GM23338 (cell line): ENCODE measurements at regions not wholly inside any gene's neighbourhood (a gene's known extent, or its start where the extent isn't known, plus 50 kb on each side); places are given as distances from the start of the nearest gene placed in this dataset.

ENCODE experiments used
- ATAC-seq: fragments of 200-7000 bp; cut with Tn5 transposase; 3 replicates; pipeline ENCODE4 v1.9.1; 2020
- DNase-seq: peaks from one replicate; pipeline ENCODE4 v3.0.0-alpha.2; 2015; ENCODE audit warnings: low spot score
- H2AFZ ChIP-seq: fragments of 200-600 bp; sonication (generic); 2 replicates; pipeline ENCODE4 v1.8.0; 2016; ENCODE audit warnings: antibody characterized with exemption, mild to moderate bottlenecking, moderate library complexity
- H3F3A ChIP-seq: fragments of 200-600 bp; sonication (generic); replicated peaks from 2 replicates; pipeline ENCODE4 v1.8.0; 2017; ENCODE audit warnings: antibody characterized with exemption, mixed run types, low read depth
- H3K27ac ChIP-seq: fragments of 200-600 bp; sonication (generic); 2 replicates; pipeline ENCODE4 v1.6.1; 2016; ENCODE audit warnings: low read depth
- H3K27me3 ChIP-seq: fragments of 200-600 bp; sonication (generic); 2 replicates; pipeline ENCODE4 v1.8.0; 2016; ENCODE audit warnings: mild to moderate bottlenecking, mixed run types, moderate library complexity; ENCODE audit not compliant: insufficient read depth
- H3K36me3 ChIP-seq: fragments of 200-600 bp; sonication (generic); 2 replicates; pipeline ENCODE4 v1.8.0; 2016; ENCODE audit warnings: mild to moderate bottlenecking; ENCODE audit not compliant: insufficient read depth
- H3K4me1 ChIP-seq: fragments of 200-600 bp; sonication (generic); 2 replicates; pipeline ENCODE4 v1.8.0; 2016; ENCODE audit warnings: mild to moderate bottlenecking, moderate library complexity; ENCODE audit not compliant: insufficient read depth
- H3K4me2 ChIP-seq: fragments of 200-600 bp; sonication (generic); 2 replicates; pipeline ENCODE4 v1.7.1; 2017; ENCODE audit warnings: mixed run types
- H3K4me3 ChIP-seq: fragments of 200-600 bp; sonication (generic); 2 replicates; pipeline ENCODE4 v1.6.1; 2016; ENCODE audit warnings: mixed run types
- H3K79me2 ChIP-seq: fragments of 200-600 bp; sonication (generic); replicated peaks from 2 replicates; pipeline ENCODE4 v1.8.0; 2017; ENCODE audit warnings: mild to moderate bottlenecking; ENCODE audit not compliant: insufficient read depth
- H3K9me2 ChIP-seq: fragments of 200-600 bp; sonication (generic); 2 replicates; pipeline ENCODE4 v1.8.0; 2017; ENCODE audit not compliant: insufficient read depth
- H4K20me1 ChIP-seq: fragments of 200-600 bp; sonication (generic); replicated peaks from 2 replicates; pipeline ENCODE4 v1.8.0; 2017; ENCODE audit warnings: mild to moderate bottlenecking; ENCODE audit not compliant: insufficient read depth
- H3K27ac Mint-ChIP-seq: 2 replicates; pipeline ENCODE4 v1.8.0; 2020; ENCODE audit warnings: inconsistent platforms, mild to moderate bottlenecking, moderate library complexity, mixed read lengths
- H3K27me3 Mint-ChIP-seq: 3 replicates; pipeline ENCODE4 v1.8.0; 2022; ENCODE audit warnings: low read depth, mild to moderate bottlenecking, moderate library complexity, mixed read lengths, inconsistent platforms; ENCODE audit not compliant: insufficient read depth, poor library complexity
- H3K36me3 Mint-ChIP-seq: 3 replicates; pipeline ENCODE4 v1.8.0; 2021; ENCODE audit warnings: low read depth, mild to moderate bottlenecking, inconsistent platforms, moderate library complexity, mixed read lengths
- H3K4me1 Mint-ChIP-seq: 3 replicates; pipeline ENCODE4 v1.8.0; 2020; ENCODE audit warnings: mild to moderate bottlenecking, inconsistent platforms, mixed read lengths
- H3K4me3 Mint-ChIP-seq: 3 replicates; pipeline ENCODE4 v1.8.0; 2021; ENCODE audit warnings: moderate library complexity, mild to moderate bottlenecking, inconsistent platforms, mixed read lengths
- H3K9me3 Mint-ChIP-seq: 3 replicates; pipeline ENCODE4 v1.8.0; 2020; ENCODE audit warnings: moderate library complexity, mild to moderate bottlenecking, inconsistent platforms, mixed read lengths
- CREB1 ChIP-seq: fragments of 250-450 bp; sonication (Bioruptor Pico); IDR thresholded peaks from 2 replicates; pipeline ENCODE4 v1.5.0; 2020; ENCODE audit warnings: low read depth, mild to moderate bottlenecking, moderate library complexity
- ZNF462 ChIP-seq: fragments of 250-450 bp; sonication (Bioruptor Pico); IDR thresholded peaks from 2 replicates; pipeline ENCODE4 v1.5.0; 2020; ENCODE audit warnings: mild to moderate bottlenecking, moderate library complexity

GRCh38 chr2:185074156-185074555 lies 475.8 kb downstream of the ZNF804A start (continued):
- TF ChIP-seq ZNF462 = no peak

GRCh38 chr2:185082749-185083148 lies 484.4 kb downstream of the ZNF804A start:
- H3K36me3 Mint-ChIP-seq = no peaks in the 10 kb centered on the region
- H3K4me1 Mint-ChIP-seq = peaks cover 5% of the 10 kb centered on the region; the same call in 2 of the 3 replicates
- H3K27me3 Mint-ChIP-seq = no peaks in the 10 kb centered on the region
- H3K9me3 Mint-ChIP-seq = no peaks in the 10 kb centered on the region
- Histone ChIP-seq H3K36me3 (no peaks in the 10 kb centered on the region), H3K4me2 (no peak overlapping the region), H3K27me3 (no peaks in the 10 kb centered on the region), H4K20me1 (no peaks in the 10 kb centered on the region), H3K79me2 (no peaks in the 10 kb centered on the region), H3K4me3 (no peak overlapping the region), H2AFZ (no peak overlapping the region), H3K4me1 (no peaks in the 10 kb centered on the region), H3F3A (no peaks in the 10 kb centered on the region), H3K27ac (no peak overlapping the region), H3K9me2 (no peaks in the 10 kb centered on the region)
- no peak for ATAC-seq
- no peak for DNase-seq
- H3K4me3 Mint-ChIP-seq = no peak overlapping the region
- H3K27ac Mint-ChIP-seq = no peak overlapping the region
- TF ChIP-seq CREB1 (no peak), ZNF462 (no peak)
